Gastrocnemius medialis (tissue), 4 donors: ENCODE measurements at regions not wholly inside any gene's neighbourhood (a gene's known extent, or its start where the extent isn't known, plus 50 kb on each side); places are given as distances from the start of the nearest gene placed in this dataset.

ENCODE experiments used
- ATAC-seq, 2 donors: fragments of 150-250 bp; one replicate each; pipeline ENCODE4 v1.9.1; 2016
- DNase-seq, 2 donors: peaks; one replicate each; pipeline ENCODE4 v3.0.0-alpha.2; 2019
- H3K27ac ChIP-seq, 4 donors: fragments of 200-600 bp; sonication (generic); 1 replicate in 1 of 4; 2 replicates in 3 of 4; pipeline ENCODE4 v1.5.1; 2016 to 2018; ENCODE audit warnings: mild to moderate bottlenecking in 2 of 4, moderate library complexity in 1 of 4
- H3K27me3 ChIP-seq, 3 donors: fragments of 200-600 bp; sonication (generic) in 2 of 3; 1 replicate in 1 of 3; 2 replicates in 2 of 3; pipeline versions ENCODE4 v1.5.1 to v1.6.0; 2016 to 2019; ENCODE audit warnings: mild to moderate bottlenecking in 1 of 3, moderate library complexity in 1 of 3
- H3K36me3 ChIP-seq, 2 donors: fragments of 200-600 bp; sonication (generic) in 1 of 2; one replicate each; pipeline ENCODE4 v1.5.1; 2017 to 2018
- H3K4me1 ChIP-seq, 2 donors: fragments of 200-600 bp; sonication (generic) in 1 of 2; one replicate each; pipeline ENCODE4 v1.5.1; 2016 to 2017; ENCODE audit warnings: mild to moderate bottlenecking in 2 of 2
- H3K4me3 ChIP-seq, 4 donors: fragments of 200-600 bp; sonication (generic) in 3 of 4; 1 replicate in 1 of 4; 2 replicates in 3 of 4; pipeline ENCODE4 v1.5.1; 2016 to 2019; ENCODE audit warnings: mild to moderate bottlenecking in 2 of 4
- H3K9me3 ChIP-seq, 3 donors: fragments of 200-600 bp; sonication (generic) in 2 of 3; 1 replicate in 1 of 3; 2 replicates in 2 of 3; pipeline ENCODE4 v1.5.1; 2016 to 2019
- POLR2A ChIP-seq, 2 donors: fragments of 450-650 bp; IDR thresholded peaks; one replicate each; pipeline ENCODE4 v1.6.1; 2017; ENCODE audit warnings: antibody characterized with exemption in 2 of 2, mild to moderate bottlenecking in 2 of 2, moderate library complexity in 2 of 2
- in situ Hi-C, 4 donors: fragments of 200-750 bp; cut with MboI; loops; one replicate each; pipeline versions ENCODE4 v1.15.0 to v1.8.0; 2017; ENCODE audit warnings: low sequenced_read_pairs in 4 of 4
- intact Hi-C: fragments of 100-400 bp; cut with DNase I; formaldehyde crosslinking; loops from one replicate; pipeline ENCODE4 v1.15.1; 2023; ENCODE audit warnings: low total_unique reads
- TF ChIP-seq, protein P1 (sequence below), 5 experiments: fragments of 450-650 bp in 3 of 5; fragments of 200-600 bp in 2 of 5; sonication (generic) in 2 of 5; IDR thresholded peaks in 4 of 5; conservative IDR thresholded peaks in 1 of 5; 1 replicate in 4 of 5; 2 replicates in 1 of 5; pipeline ENCODE4 v1.5.1; 2016 to 2019; ENCODE audit warnings: antibody characterized with exemption in 5 of 5, mild to moderate bottlenecking in 3 of 5, moderate library complexity in 3 of 5

GRCh38 chr12:124630791-124631313, 63.4 kb upstream of the NCOR2 start:
- intact Hi-C loops, result no loop called here
- in situ Hi-C loops, result loop anchor here in 1 of 4 donors (10.0 kb wide), 1 partner anchor 46 kb away; no protein-coding TSS in a partner anchor
- no peaks in the 10 kb centered on the region for H3K9me3 ChIP-seq
- H3K27me3 ChIP-seq, result no peaks in the 10 kb centered on the region
- H3K4me1 ChIP-seq, result peaks cover 6 to 18% of the 10 kb centered on the region in 2 donors
- ATAC-seq, result no peak
- H3K4me3 ChIP-seq, result no peak overlapping the region
- DNase-seq, result no peak
- TF ChIP-seq, protein P1, sequence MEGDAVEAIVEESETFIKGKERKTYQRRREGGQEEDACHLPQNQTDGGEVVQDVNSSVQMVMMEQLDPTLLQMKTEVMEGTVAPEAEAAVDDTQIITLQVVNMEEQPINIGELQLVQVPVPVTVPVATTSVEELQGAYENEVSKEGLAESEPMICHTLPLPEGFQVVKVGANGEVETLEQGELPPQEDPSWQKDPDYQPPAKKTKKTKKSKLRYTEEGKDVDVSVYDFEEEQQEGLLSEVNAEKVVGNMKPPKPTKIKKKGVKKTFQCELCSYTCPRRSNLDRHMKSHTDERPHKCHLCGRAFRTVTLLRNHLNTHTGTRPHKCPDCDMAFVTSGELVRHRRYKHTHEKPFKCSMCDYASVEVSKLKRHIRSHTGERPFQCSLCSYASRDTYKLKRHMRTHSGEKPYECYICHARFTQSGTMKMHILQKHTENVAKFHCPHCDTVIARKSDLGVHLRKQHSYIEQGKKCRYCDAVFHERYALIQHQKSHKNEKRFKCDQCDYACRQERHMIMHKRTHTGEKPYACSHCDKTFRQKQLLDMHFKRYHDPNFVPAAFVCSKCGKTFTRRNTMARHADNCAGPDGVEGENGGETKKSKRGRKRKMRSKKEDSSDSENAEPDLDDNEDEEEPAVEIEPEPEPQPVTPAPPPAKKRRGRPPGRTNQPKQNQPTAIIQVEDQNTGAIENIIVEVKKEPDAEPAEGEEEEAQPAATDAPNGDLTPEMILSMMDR (IDR thresholded peaks at IDR 0.05 in 4 of 5, conservative IDR thresholded peaks at IDR 0.05 in 1 of 5), result no peak
- no peak for TF ChIP-seq POLR2A (IDR thresholded peaks at IDR 0.05)
- H3K27ac ChIP-seq, result no peak overlapping the region
- no peaks in the 10 kb centered on the region for H3K36me3 ChIP-seq

GRCh38 chr12:124629789-124630480, 62.5 kb upstream of the NCOR2 start:
- no peak for TF ChIP-seq POLR2A (IDR thresholded peaks at IDR 0.05)
- TF ChIP-seq, protein P1 (IDR thresholded peaks at IDR 0.05 in 4 of 5, conservative IDR thresholded peaks at IDR 0.05 in 1 of 5), result no peak
- intact Hi-C loops (loop anchor here (10.0 kb wide), 1 partner anchor 135 kb away; no protein-coding TSS in a partner anchor), in situ Hi-C loops (loop anchor here in 1 of 4 donors (10.0 kb wide), 2 partner anchors 45 to 55 kb away; no protein-coding TSS in a partner anchor)
- Histone ChIP-seq H3K36me3 (no peaks in the 10 kb centered on the region), H3K4me1 (peaks cover 12 to 18% of the 10 kb centered on the region in 2 donors), H3K27me3 (no peaks in the 10 kb centered on the region), H3K9me3 (no peaks in the 10 kb centered on the region), H3K27ac (no peak overlapping the region), H3K4me3 (no peak overlapping the region)
- ATAC-seq (no peak), DNase-seq (no peak)

DNA sequence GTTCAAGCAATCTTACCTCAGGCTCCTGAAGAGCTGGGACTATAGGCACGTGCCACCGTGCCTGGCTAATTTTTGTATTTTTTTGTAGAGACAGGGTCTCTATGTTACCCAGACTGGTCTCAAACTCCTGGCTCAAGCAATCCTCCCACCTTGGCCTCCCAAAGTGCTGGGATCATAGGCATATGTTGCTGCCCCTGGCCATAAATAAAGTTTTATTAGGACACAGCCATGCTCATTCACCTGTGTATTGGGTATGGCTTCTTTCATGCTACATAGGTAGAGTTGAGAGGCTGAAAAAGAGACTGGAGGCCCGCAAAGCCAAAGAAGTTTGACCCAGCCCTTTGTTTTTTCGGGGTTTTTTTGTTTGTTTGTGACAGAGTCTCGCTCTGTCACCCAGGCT, 61.7 kb upstream of the NCOR2 start:
- intact Hi-C loops, result loop anchor here (10.0 kb wide), 1 partner anchor 136 kb away; no protein-coding TSS in a partner anchor
- in situ Hi-C loops, result loop anchor here in 1 of 4 donors (10.0 kb wide), 1 partner anchor 56 kb away; no protein-coding TSS in a partner anchor
- DNase-seq, result no peak
- no peak overlapping the region for H3K4me3 ChIP-seq
- no peaks in the 10 kb centered on the region for H3K27me3 ChIP-seq
- no peaks in the 10 kb centered on the region for H3K36me3 ChIP-seq
- TF ChIP-seq, protein P1 (IDR thresholded peaks at IDR 0.05 in 4 of 5, conservative IDR thresholded peaks at IDR 0.05 in 1 of 5), result no peak
- no peak for TF ChIP-seq POLR2A (IDR thresholded peaks at IDR 0.05)
- ATAC-seq, result no peak
- peaks cover 12 to 18% of the 10 kb centered on the region in 2 donors for H3K4me1 ChIP-seq
- H3K27ac ChIP-seq, result no peak overlapping the region
- no peaks in the 10 kb centered on the region for H3K9me3 ChIP-seq

GRCh38 chr12:124627956-124628355, 60.5 kb upstream of the NCOR2 start:
- DNase-seq (no peak), ATAC-seq (no peak)
- H3K4me1 ChIP-seq, result peaks cover 12 to 18% of the 10 kb centered on the region in 2 donors
- TF ChIP-seq, protein P1 (IDR thresholded peaks at IDR 0.05 in 4 of 5, conservative IDR thresholded peaks at IDR 0.05 in 1 of 5), result no peak
- TF ChIP-seq POLR2A (IDR thresholded peaks at IDR 0.05), result no peak
- no peaks in the 10 kb centered on the region for H3K27me3 ChIP-seq
- intact Hi-C loops (loop anchor here (10.0 kb wide), 1 partner anchor 137 kb away; no protein-coding TSS in a partner anchor), in situ Hi-C loops (loop anchor here in 1 of 4 donors (10.0 kb wide), 1 partner anchor 57 kb away; no protein-coding TSS in a partner anchor)
- no peak overlapping the region for H3K27ac ChIP-seq
- no peaks in the 10 kb centered on the region for H3K36me3 ChIP-seq
- no peaks in the 10 kb centered on the region for H3K9me3 ChIP-seq
- H3K4me3 ChIP-seq, result no peak overlapping the region
